ENCODE measurements at regions not wholly inside any gene's neighbourhood (a gene's known extent, or its start where the extent isn't known, plus 50 kb on each side); places are given as distances from the start of the nearest gene placed in this dataset.

DNA sequence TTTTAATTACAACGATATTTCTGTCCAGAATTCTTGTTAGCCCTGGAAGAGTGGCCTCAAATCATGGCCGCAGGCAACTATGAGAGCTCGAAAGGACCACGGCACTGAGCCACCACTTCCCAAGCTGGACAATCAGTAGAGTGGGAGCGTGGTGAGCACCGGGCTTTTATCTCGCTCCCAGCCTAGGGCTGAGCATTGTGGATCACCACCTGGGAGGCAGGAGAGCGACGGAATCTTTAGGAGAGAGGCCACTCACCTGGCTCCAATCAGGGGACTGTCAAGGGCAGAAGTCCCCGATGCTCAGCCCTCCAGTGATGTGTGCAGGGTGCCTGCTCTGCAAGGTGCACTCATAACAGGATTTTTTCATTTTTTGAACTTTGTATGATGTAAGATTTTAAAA, 377.1 kb upstream of the B3GAT1 start:
- TF ChIP-seq EZH2 (IDR thresholded peaks at IDR 0.05; ENCODE audit: borderline replicate concordance, low read length) = no peak
- TF ChIP-seq, protein P1, sequence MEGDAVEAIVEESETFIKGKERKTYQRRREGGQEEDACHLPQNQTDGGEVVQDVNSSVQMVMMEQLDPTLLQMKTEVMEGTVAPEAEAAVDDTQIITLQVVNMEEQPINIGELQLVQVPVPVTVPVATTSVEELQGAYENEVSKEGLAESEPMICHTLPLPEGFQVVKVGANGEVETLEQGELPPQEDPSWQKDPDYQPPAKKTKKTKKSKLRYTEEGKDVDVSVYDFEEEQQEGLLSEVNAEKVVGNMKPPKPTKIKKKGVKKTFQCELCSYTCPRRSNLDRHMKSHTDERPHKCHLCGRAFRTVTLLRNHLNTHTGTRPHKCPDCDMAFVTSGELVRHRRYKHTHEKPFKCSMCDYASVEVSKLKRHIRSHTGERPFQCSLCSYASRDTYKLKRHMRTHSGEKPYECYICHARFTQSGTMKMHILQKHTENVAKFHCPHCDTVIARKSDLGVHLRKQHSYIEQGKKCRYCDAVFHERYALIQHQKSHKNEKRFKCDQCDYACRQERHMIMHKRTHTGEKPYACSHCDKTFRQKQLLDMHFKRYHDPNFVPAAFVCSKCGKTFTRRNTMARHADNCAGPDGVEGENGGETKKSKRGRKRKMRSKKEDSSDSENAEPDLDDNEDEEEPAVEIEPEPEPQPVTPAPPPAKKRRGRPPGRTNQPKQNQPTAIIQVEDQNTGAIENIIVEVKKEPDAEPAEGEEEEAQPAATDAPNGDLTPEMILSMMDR (IDR thresholded peaks at IDR 0.05; ENCODE audit: low read length) = no peak

DNA sequence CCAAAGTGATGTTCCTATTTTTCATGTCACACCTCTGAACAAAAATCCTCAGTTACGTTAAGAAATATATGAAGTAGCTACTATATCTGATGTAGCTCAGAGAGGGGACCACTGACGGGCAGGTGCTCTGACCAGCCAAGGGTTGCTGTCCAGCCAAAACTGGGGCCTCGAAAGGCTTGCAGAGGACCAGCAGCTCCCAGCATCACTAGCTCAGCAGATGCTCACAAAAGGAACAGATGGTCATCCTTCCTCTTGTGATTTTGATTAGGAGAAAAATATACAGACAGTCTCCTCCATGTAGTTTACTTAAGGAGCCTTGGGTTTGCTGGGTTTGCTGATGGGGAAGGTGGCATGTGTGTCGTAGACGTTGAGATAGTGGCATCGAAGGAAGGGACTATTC, 374.6 kb upstream of the B3GAT1 start:
- H3K27ac ChIP-seq (ENCODE audit: low read depth, low read length, poor library complexity, severe bottlenecking) = no peak overlapping the region
- no peaks in the 10 kb centered on the region for H3K9me3 ChIP-seq (ENCODE audit: low read length)
- H3F3A ChIP-seq (ENCODE audit: insufficient read depth, low read length) = no peaks in the 10 kb centered on the region
- H2AFZ ChIP-seq (ENCODE audit: low read length) = no peak overlapping the region
- no peaks in the 10 kb centered on the region for H3K9me2 ChIP-seq (ENCODE audit: low read depth, low read length)
- H3K4me2 ChIP-seq (ENCODE audit: low read length) = no peak overlapping the region
- H3K36me3 ChIP-seq (ENCODE audit: insufficient read depth, low read length) = no peaks in the 10 kb centered on the region
- H3K4me3 ChIP-seq (ENCODE audit: low read depth, low read length, poor library complexity, severe bottlenecking) = no peak overlapping the region
- TF ChIP-seq, protein P1 (IDR thresholded peaks at IDR 0.05; ENCODE audit: low read length) = no peak
- no peak for TF ChIP-seq EZH2 (IDR thresholded peaks at IDR 0.05; ENCODE audit: borderline replicate concordance, low read length)
- no peaks in the 10 kb centered on the region for H3K27me3 ChIP-seq (ENCODE audit: insufficient read depth, low read length)
- H3K79me2 ChIP-seq (ENCODE audit: insufficient read depth, low read length) = no peaks in the 10 kb centered on the region
- no peak overlapping the region for H3K9ac ChIP-seq (ENCODE audit: low read length)
- H4K20me1 ChIP-seq (ENCODE audit: insufficient read depth, low read length) = no peaks in the 10 kb centered on the region
- no peaks in the 10 kb centered on the region for H3K4me1 ChIP-seq (ENCODE audit: insufficient read depth, low read length, severe bottlenecking)

More for the DNA sequence above, 377.1 kb upstream of the B3GAT1 start:
- Histone ChIP-seq H3F3A (ENCODE audit: insufficient read depth, low read length) (no peaks in the 10 kb centered on the region), H2AFZ (ENCODE audit: low read length) (no peak overlapping the region), H3K9me3 (ENCODE audit: low read length) (no peaks in the 10 kb centered on the region), H4K20me1 (ENCODE audit: insufficient read depth, low read length) (no peaks in the 10 kb centered on the region), H3K79me2 (ENCODE audit: insufficient read depth, low read length) (no peaks in the 10 kb centered on the region), H3K9me2 (ENCODE audit: low read depth, low read length) (no peaks in the 10 kb centered on the region), H3K9ac (ENCODE audit: low read length) (no peak overlapping the region), H3K36me3 (ENCODE audit: insufficient read depth, low read length) (no peaks in the 10 kb centered on the region), H3K4me1 (ENCODE audit: insufficient read depth, low read length, severe bottlenecking) (no peaks in the 10 kb centered on the region), H3K27me3 (ENCODE audit: insufficient read depth, low read length) (no peaks in the 10 kb centered on the region), H3K27ac (ENCODE audit: low read depth, low read length, poor library complexity, severe bottlenecking) (no peak overlapping the region), H3K4me3 (ENCODE audit: low read depth, low read length, poor library complexity, severe bottlenecking) (no peak overlapping the region), H3K4me2 (ENCODE audit: low read length) (no peak overlapping the region)

- TF ChIP-seq, protein P1 (IDR thresholded peaks at IDR 0.05; ENCODE audit: low read length) = no peak
- no peak for TF ChIP-seq EZH2 (IDR thresholded peaks at IDR 0.05; ENCODE audit: borderline replicate concordance, low read length)
- Histone ChIP-seq H2AFZ (ENCODE audit: low read length) (no peak overlapping the region), H3K9ac (ENCODE audit: low read length) (no peak overlapping the region), H3K27me3 (ENCODE audit: insufficient read depth, low read length) (no peaks in the 10 kb centered on the region), H3K4me1 (ENCODE audit: insufficient read depth, low read length, severe bottlenecking) (no peaks in the 10 kb centered on the region), H3F3A (ENCODE audit: insufficient read depth, low read length) (no peaks in the 10 kb centered on the region), H3K4me3 (ENCODE audit: low read depth, low read length, poor library complexity, severe bottlenecking) (no peak overlapping the region), H3K4me2 (ENCODE audit: low read length) (no peak overlapping the region), H3K9me3 (ENCODE audit: low read length) (no peaks in the 10 kb centered on the region), H4K20me1 (ENCODE audit: insufficient read depth, low read length) (no peaks in the 10 kb centered on the region), H3K79me2 (ENCODE audit: insufficient read depth, low read length) (no peaks in the 10 kb centered on the region), H3K36me3 (ENCODE audit: insufficient read depth, low read length) (no peaks in the 10 kb centered on the region), H3K27ac (ENCODE audit: low read depth, low read length, poor library complexity, severe bottlenecking) (no peak overlapping the region), H3K9me2 (ENCODE audit: low read depth, low read length) (no peaks in the 10 kb centered on the region)
These were observed 373.7 kb upstream of the B3GAT1 start for GRCh38 chr11:134785660-134786284.

All from OCI-LY1 (cell line).